Left lobe of liver (tissue), 2 donors: ENCODE measurements at regions not wholly inside any gene's neighbourhood (a gene's known extent, or its start where the extent isn't known, plus 50 kb on each side); places are given as distances from the start of the nearest gene placed in this dataset.
"Not testable (repeated sequence)": the region's sequence is repeated elsewhere in the genome, so short reads cannot be mapped to it uniquely, and the experiment has no call there.

Source experiments
- ATAC-seq: fragments of 200-7000 bp; cut with Tn5 transposase; one replicate; pipeline ENCODE4 v1.9.1; 2020; ENCODE audit warnings: mild to moderate bottlenecking, moderate library complexity
- DNase-seq: peaks from one replicate; pipeline ENCODE4 v3.0.0-alpha.2; 2020; ENCODE audit warnings: low spot score
- donor health status: DM: no; HTN: no; CAD: no; lungs with moderate emphysema.
- donor health status: DM: no; HTN: yes; CAD: no.

- ATAC-seq: no peak
- DNase-seq: no peak
Measured at GRCh38 chr7:114364151-114364550, 50.5 kb upstream of the FOXP2 start.

DNA sequence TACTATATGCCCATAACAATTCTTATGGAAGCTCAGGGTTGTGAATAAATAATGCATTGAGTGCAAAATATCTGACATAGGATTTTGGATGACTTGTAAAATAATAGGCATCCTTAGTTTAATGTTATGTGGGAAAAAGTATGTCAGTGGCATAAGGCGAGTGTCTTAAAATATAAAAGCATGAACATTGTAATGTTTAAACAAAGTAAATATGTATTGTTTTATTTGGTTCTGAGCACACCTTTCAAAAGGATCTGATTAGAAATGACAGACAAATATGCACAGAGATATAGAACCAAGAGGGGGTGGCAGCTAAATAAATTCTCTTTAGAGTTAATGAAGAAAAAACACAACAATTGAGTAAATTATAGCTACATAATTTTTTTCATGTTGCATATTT, 51.3 kb upstream of the FOXP2 start:
- no peak for ATAC-seq

DNA sequence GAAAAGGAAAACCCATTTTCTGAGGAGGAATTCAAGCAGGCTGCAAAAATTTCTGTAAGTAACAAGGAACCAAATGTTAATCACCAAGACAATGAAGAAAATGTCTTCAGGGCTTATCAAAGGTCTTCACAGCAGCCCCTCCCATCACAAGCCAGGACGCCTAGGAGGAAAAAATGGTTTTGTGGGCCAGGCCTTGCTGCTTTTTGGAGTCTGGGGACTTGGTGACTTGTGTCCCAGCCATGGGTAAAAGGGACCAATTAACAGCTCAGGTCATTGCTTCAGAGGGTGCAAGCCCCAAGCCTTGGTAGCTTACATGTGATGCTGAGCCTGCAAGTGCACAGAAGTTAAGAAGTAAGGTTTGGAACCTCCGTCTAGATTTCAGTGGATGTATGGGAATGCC, 55.7 kb upstream of the FOXP2 start:
- ATAC-seq (no peak), DNase-seq (no peak)

More for the DNA sequence above, 51.3 kb upstream of the FOXP2 start:
- no peak for DNase-seq

- ATAC-seq (no peak), DNase-seq (no peak)
Measured at GRCh38 chr7:114356133-114356532, 58.5 kb upstream of the FOXP2 start.

DNA sequence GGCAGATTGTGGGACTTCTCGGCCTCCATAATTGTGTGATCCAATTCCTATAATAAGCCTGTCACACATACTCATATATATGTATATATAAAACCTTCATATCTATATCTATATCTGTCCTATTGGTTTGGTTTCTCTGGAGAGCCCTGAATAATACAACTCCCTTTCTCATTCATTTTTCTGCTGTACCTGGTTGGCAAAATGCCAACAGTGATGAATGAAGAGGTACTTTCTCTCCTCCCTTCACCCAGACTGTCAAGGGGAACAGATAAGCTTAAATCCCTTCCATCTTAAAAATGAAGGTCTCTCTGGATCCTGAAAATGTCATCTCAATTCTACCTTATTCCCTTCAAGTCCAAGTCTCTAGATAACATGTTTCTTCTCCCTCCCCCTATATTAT, 60.3 kb upstream of the FOXP2 start:
- no peak for DNase-seq
- ATAC-seq: no peak

DNA sequence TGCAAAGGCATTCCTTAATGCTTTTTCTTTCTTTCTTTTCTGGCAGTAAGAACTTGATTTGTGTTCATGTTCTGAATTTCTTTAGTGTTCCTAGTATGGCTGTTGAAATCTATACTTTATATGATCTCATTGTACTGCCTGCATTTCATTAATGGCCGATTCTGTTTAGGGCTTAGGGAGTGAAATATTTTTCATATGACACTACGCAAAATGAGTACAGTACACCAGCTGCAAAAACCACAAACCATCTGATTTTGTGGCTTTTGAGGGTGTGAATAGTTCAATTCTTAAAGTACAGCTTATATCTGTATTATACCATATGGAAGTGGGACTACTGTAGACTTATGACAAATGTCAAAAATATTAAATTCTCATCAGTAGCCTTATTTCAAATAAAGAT, 69.1 kb upstream of the FOXP2 start:
- DNase-seq (no peak), ATAC-seq (no peak)

DNA sequence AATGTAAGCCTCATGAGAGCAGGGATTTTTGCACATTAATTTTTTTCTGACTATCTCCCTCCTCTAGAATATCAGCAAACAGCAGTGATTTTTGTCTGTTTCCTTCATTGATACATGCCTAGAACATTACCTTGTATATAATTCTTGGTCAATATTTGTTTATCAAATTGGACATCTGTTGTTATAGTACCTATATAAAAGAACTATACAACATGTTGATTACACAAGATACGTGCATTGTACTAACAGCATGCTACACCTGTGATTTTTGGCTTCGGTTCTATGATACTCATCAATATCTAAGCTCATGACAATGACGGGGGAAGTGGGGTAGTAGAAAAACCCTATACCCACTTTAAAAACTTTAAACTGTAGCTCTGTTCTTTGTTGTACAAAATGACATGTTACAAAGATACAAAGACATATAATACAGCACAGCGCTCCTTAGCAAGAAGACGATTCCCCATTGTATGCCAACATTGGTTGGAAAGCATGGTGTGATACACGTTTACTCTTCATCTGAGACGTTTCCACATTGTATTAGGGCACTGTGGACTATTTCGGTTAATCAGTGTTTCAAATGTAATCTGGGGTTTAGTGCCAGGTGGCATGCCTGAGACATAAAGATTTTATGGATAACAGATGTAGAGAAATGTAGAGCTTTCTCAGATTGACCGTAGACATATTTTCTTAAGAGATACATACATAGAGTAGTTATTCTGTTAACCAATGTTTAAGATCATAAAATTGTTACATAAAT, 70.5 kb upstream of the FOXP2 start:
- ATAC-seq (no peak), DNase-seq (no peak)

GRCh38 chr7:114342431-114343179, 72.0 kb upstream of the FOXP2 start:
- no peak for ATAC-seq
- DNase-seq: no peak

- no peak for DNase-seq
- no peak for ATAC-seq
Measured at GRCh38 chr7:114341648-114342047, 73.0 kb upstream of the FOXP2 start.

GRCh38 chr7:114334989-114335388, 79.6 kb upstream of the FOXP2 start:
- DNase-seq (no peak), ATAC-seq (no peak)

- not testable (repeated sequence) for DNase-seq, ATAC-seq
Measured at GRCh38 chr7:114329458-114329857, 85.2 kb upstream of the FOXP2 start.

DNA sequence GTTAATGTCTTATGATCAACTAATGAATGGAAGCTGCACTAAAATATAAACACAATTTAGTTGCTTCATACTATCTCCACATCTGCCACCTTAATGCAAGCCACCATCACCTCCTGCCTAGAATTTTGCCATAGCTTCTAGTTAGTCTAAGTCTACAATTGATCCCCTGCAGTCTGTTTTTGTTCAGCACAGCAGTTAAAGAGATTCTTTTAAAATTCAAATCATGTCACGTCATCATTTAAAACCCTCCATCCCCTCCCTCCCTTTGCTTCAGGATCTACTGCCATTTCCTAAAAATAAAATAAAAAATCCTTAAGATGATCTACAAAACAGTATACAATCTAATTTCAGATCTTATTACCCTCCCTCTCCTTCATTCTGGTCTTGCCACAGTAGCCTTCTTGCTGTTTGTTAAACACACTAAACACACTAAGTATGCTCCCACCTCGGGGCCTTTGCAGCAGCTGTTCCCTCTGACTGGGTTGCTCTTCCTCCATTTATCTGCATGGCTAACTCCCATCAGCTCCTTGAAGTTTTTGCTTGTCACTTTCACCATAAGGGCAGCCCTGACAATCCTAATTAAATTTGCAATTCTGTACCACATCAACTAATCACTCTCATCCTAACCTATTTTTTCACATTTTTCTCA, 97.0 kb upstream of the FOXP2 start:
- DNase-seq: no peak
- ATAC-seq: no peak

- DNase-seq (no peak), ATAC-seq (no peak)
Measured at GRCh38 chr7:114312649-114313048, 102.0 kb upstream of the FOXP2 start.

GRCh38 chr7:114310345-114311110, 104.1 kb upstream of the FOXP2 start:
- ATAC-seq: no peak
- DNase-seq: no peak

DNA sequence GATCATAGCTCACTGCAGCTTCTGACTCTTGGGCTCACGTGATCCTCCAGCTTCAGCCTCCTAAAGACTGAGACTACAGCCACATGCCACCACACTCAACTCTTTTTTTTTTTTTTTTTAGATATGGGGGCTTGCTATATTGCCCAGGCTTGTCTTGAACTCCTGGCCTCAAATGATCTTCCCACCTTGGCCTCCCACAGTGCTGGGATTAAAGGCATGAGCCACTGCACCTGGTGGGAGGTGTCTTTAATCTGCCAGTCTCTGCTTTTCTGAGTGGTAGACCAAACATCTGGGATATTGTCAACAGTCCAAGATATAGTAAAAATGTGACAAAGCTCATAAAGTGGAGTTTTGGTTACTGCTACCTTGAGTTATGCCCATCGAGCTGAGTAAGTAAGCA, 104.9 kb upstream of the FOXP2 start:
- DNase-seq (no peak), ATAC-seq (no peak)

DNA sequence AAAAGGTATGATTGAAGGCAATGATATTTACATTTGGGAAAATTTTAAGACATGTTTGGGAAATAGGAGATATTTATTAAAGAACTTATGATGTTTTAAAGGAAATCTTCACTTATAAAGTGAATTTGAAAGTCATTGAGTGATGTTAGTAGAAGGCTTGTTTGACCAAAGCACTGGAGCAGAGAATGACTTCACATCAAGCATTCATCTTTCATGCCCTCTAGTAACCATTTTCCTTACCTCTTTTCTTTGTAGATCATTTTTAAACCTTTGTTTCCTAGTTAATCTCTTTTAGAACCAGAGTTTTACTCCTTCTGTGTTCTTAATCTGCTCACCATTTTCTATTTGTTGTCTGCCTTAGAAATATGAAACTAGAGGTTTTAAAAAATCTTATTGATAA, 111.3 kb upstream of the FOXP2 start:
- no peak for ATAC-seq
- no peak for DNase-seq

- ATAC-seq (no peak), DNase-seq (no peak)
Measured at GRCh38 chr7:114302858-114303257, 111.8 kb upstream of the FOXP2 start.

GRCh38 chr7:114298011-114298410, 116.6 kb upstream of the FOXP2 start:
- no peak for ATAC-seq
- no peak for DNase-seq

DNA sequence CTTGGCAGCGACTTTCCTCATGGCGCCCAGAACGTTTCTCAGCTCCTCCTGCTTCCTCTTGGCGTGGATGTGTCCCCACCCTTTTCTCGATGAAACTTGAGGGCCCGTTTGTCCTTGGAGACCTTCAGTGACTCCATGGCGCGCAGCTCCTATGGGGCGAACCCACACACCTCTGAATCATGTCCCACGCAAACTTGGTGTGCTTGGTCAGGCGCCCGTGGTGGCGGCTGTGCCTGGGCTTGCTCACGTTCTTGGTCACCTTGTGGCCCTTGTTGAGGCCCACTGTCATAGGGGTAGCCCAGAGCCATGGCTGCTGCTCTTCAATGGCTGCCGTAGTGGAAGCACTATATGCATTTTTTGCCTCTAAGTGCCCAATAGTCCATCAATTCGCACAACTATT, 117.5 kb upstream of the FOXP2 start:
- DNase-seq: no peak

DNA sequence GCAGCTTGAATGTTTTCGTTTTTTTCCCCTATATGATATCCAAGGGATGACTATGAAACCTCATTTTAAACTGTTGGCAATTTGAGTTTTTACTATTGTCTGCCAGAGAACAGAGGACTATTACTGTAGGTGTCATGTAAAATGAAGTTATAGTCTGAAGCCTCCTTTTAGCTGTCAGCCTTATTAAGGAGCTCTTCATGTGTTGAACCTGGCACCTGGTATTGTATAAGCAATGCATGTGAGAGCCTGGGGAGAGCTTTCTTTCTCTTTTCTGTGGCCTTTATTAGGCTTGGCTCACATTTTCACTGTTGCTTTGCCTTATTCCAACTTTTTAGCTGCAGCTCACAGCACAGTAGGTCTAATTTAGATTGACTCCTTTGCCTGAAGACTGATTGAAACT, 119.1 kb upstream of the FOXP2 start:
- no peak for DNase-seq
- ATAC-seq: no peak

More for the DNA sequence above, 117.5 kb upstream of the FOXP2 start:
- no peak for ATAC-seq

- DNase-seq: no peak
- ATAC-seq: no peak
Measured at GRCh38 chr7:114294036-114294435, 120.6 kb upstream of the FOXP2 start.
